ENCODE measurements at regions not wholly inside any gene's neighbourhood (a gene's known extent, or its start where the extent isn't known, plus 50 kb on each side); places are given as distances from the start of the nearest gene placed in this dataset.
A peak's percentile ranks its signal among the peaks of the same experiment; 100 is the strongest.

- no peak for DNase-seq
- no peak for ATAC-seq
- intact Hi-C loops (cut with micrococcal nuclease) = no loop called here
Observed at GRCh38 chr5:136924490-136924889, 559.1 kb upstream of the TRPC7 start.

GRCh38 chr5:136910625-136911024, 545.3 kb upstream of the TRPC7 start:
- ATAC-seq (no peak), DNase-seq (no peak)
- intact Hi-C loops (cut with micrococcal nuclease) = no loop called here

GRCh38 chr5:136909906-136910305, 544.6 kb upstream of the TRPC7 start:
- no peak for ATAC-seq
- DNase-seq = no peak
- intact Hi-C loops (cut with micrococcal nuclease) = no loop called here

DNA sequence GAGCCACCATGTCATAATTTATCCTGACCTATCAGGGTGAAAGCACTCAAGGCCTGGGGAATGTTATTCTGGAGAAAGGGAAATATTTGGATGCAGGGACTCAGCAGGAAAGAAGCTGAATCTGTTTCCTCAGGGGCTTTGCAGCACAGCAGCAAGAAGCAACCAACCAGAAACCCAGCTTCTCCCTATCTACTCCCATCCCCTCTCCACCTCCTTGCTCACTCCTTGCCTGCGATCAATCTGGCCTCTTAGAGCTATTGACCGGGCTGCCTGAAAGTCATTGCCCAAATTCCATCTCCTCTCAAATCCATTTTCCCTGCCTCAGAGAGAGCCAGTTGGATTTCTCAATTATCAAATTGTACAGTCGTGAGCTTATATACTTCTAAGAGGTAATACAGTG, 542.0 kb upstream of the TRPC7 start:
- DNase-seq (no peak), ATAC-seq (no peak)
- intact Hi-C loops (cut with micrococcal nuclease) = no loop called here

GRCh38 chr5:136906545-136906944, 541.2 kb upstream of the TRPC7 start:
- intact Hi-C loops (cut with micrococcal nuclease) = no loop called here
- DNase-seq = no peak
- no peak for ATAC-seq

GRCh38 chr5:136905571-136905970, 540.2 kb upstream of the TRPC7 start:
- intact Hi-C loops (cut with micrococcal nuclease) = no loop called here
- no peak for ATAC-seq

GRCh38 chr5:136894070-136894469, 528.7 kb upstream of the TRPC7 start:
- ATAC-seq (no peak), DNase-seq (no peak)
- intact Hi-C loops (cut with micrococcal nuclease) = no loop called here

More at GRCh38 chr5:136905571-136905970, 540.2 kb upstream of the TRPC7 start:
- DNase-seq = no peak

DNA sequence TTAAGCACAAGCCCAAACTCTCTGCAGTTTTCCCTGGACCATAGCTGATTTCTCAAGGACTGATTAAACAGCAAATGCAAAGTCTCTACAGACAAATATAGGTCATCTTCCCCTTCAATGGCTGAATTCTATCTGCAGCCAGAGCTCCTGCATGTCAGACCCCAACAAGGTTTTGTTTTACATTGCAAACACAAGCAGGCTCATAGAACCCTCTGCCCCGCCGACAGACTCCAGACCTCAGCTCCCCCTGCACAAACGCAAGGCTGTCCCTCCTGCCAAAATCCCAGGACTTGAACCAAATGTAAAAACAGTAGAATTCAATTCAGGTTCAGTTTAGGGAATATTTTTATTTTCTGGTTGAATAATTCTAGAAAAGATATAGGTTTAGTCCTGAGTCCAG, 526.7 kb upstream of the TRPC7 start:
- no peak for ATAC-seq

DNA sequence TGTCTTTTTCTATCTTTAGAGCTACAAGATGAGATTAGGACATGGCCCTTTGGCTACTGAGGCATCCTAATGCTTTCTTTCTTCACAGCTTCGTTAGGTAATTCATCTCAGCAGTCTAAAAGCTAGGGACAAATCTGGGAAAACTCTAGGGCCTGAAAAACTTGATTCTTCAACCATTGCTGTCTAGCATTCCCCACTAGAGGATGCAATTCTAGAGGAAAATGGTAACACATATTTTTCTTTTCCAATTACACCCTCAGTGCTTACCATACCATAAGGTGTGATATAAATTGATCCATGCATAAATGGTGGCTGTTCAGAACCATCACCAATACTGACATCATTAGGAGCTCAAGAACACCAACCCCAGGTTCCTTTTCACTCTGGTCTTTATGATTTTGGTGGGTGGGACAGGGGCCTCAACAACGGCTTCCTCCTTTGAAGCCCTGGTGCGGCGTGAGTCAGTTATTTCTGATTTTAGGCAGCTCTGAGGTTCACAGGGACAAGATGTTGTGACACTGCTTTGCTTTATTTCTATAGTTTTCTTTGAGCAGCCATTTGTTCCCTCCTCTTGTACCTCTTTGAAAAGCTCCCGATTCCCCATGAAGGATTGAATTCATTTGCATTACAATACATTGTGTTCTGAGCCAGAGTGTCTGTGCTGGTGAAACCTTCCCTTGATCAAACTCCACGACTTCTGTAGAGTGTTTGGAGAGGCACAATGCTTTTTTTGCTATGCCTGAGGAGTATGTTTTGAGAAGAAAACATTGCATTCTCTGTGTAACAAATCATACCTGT, 526.0 kb upstream of the TRPC7 start:
- DNase-seq = no peak
- intact Hi-C loops (cut with micrococcal nuclease) = no loop called here

More for the DNA sequence above, 526.7 kb upstream of the TRPC7 start:
- intact Hi-C loops (cut with micrococcal nuclease) = no loop called here
- DNase-seq = no peak

DNA sequence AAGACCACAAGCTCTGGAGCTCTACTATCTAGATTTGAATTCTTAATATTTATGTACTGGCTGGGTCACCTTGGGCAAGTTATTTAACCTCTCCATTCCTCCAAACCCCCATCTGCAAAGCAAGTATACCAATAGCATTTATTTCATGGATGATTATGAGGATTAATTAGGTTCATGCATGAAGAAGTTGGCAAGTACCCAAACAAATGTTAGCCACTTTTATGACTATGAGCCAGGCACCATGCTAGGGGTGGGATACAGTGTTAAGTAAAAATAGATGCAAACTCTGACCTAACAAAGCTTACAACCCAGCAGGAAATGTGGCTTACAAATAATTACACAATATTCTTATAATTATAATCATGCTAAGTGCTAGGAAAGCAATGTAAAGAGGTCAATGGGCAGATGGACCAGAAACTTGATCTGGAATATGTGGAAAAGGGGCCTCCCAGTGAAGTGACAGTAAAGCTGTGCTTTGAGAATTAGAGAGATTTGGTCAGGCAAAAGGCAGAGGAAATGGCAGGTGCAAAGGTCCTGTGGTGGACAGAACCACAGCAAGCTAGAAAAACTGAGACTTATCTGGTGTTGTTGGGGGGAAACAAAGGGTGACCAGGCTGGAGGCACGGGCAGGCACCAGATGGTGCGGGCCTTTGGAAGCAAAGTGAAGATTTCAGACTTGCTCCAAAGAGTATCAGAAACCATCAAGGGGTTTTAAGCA, 525.2 kb upstream of the TRPC7 start:
- intact Hi-C loops (cut with micrococcal nuclease) = no loop called here
- ATAC-seq = no peak

More for the DNA sequence above, 526.0 kb upstream of the TRPC7 start:
- ATAC-seq = no peak

DNA sequence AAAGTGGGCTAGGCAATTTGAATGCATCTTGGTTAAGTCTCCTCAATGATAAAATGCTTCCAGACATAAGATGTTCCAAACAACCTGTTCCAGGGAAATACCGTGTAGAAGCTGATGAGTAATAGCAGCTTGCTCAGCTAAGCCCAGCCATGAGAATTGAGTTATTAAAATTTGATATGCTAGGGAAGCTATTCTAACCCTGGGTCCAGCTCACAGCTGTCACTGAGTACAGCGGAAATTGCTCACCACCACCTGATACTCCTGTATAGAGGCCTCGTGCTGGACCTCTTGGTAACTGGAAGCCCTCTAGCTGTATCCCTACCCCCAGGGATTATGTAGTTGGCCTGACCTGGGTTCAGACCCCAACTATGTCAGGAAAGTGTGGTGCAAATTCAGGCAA, 521.3 kb upstream of the TRPC7 start:
- DNase-seq (no peak), ATAC-seq (no peak)
- intact Hi-C loops (cut with micrococcal nuclease) = no loop called here

More for the DNA sequence above, 525.2 kb upstream of the TRPC7 start:
- no peak for DNase-seq

DNA sequence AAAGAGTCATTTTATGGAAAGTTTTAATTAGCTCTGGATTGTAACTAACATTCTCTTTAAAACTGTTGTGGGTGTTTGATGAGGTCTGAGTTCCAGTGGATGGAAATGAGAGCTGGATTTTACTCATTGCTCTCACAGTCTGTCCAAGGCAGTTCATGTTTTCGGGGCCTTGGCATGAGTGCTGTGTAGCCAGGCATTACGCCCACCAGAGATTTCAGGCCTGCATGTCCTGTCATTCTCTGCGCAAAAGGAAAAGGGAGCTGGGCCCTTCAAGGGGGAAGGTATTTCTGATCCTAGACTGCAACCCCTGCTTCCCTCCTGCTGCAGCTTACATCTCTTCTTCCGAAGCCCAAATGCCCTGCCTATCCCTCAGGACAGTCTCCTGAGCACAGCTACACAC, 499.6 kb upstream of the TRPC7 start:
- intact Hi-C loops (cut with micrococcal nuclease) = no loop called here

GRCh38 chr5:136856648-136857047, 491.3 kb upstream of the TRPC7 start:
- ATAC-seq (no peak), DNase-seq (no peak)
- intact Hi-C loops (cut with micrococcal nuclease) = no loop called here

More for the DNA sequence above, 499.6 kb upstream of the TRPC7 start:
- no peak for ATAC-seq
- no peak for DNase-seq

GRCh38 chr5:136853971-136854370, 488.6 kb upstream of the TRPC7 start:
- no peak for DNase-seq
- no peak for ATAC-seq
- intact Hi-C loops (cut with micrococcal nuclease) = no loop called here

- ATAC-seq (no peak), DNase-seq (no peak)
- intact Hi-C loops (cut with micrococcal nuclease) = no loop called here
Observed at GRCh38 chr5:136840601-136841000, 475.3 kb upstream of the TRPC7 start.

GRCh38 chr5:136836093-136836492, 470.7 kb upstream of the TRPC7 start:
- intact Hi-C loops (cut with micrococcal nuclease) = no loop called here
- ATAC-seq = no peak
- DNase-seq = no peak

DNA sequence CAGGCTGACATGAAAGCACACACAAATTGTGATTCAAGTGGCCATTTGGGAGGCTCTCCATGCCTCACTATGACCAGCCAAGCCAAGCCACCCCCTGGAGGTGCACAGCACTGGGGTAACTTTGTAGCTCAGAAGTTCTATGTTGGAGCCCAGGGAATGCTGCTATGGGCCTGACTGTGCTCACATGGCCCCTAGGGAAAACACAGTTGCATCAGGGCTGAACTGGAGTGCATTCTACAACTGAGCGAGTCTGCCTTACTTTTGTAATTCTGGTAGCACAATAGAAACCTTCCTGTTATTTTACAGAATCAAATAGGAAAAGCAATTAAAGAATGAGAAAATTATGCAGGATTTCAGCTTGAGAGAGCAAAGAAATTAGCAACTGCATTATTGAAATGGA, 455.5 kb upstream of the TRPC7 start:
- intact Hi-C loops (cut with micrococcal nuclease) = no loop called here
- no peak for ATAC-seq
- no peak for DNase-seq

DNA sequence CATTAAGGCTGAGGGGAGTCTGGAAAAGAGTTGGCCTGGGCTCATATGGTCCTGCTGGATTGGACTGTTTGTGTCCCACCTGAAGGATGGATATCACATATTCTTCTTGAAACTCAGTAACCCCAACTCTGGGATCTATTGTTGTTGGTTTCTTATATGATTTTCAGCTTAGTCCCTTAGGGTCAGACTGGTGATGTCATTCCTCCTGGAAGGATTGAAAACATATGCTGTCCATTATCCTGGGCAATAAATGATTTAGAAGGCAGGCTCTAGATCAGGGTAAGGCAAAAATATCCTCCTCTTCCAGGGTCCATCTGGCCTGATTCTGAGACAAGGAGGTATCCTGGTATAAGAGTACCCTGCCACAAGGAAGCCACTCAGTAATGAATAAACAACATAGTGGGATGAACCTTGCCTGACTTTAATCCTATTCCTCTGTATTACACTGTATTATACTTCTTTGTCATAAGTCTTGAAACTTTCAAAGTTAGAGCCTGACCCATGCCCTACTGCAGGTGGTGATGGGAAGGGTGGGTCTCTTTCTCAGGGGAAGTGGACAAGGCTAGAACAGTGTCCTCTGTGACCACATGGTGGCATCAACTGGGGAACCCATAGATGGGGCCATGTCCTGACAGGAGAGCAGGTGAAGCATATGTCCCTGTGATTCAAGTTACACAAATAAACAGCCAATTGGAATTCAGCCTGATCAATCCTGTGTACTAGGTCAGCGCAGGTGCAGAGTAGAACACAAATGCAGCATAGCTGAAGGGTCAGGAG, 454.4 kb upstream of the TRPC7 start:
- no peak for DNase-seq
- ATAC-seq = no peak
- intact Hi-C loops (cut with micrococcal nuclease) = no loop called here

GRCh38 chr5:136816327-136816726, 451.0 kb upstream of the TRPC7 start:
- intact Hi-C loops (cut with micrococcal nuclease) = no loop called here
- peak; percentile 67 for ATAC-seq
- no peak for DNase-seq

Measured in left ventricle myocardium superior (tissue), 1 donor.